NCI-H524 treated with DMSO at 0.1 percent for 48 hours (cell line): ENCODE measurements at regions not wholly inside any gene's neighbourhood (a gene's known extent, or its start where the extent isn't known, plus 50 kb on each side); places are given as distances from the start of the nearest gene placed in this dataset.
A peak's percentile ranks its signal among the peaks of the same experiment; 100 is the strongest.
"Not testable (repeated sequence)": the region's sequence is repeated elsewhere in the genome, so short reads cannot be mapped to it uniquely, and the experiment has no call there.

Source experiments
- DNase-seq: peaks from one replicate; lab custom pipeline; 2025; lab: John Stamatoyannopoulos, UW

DNA sequence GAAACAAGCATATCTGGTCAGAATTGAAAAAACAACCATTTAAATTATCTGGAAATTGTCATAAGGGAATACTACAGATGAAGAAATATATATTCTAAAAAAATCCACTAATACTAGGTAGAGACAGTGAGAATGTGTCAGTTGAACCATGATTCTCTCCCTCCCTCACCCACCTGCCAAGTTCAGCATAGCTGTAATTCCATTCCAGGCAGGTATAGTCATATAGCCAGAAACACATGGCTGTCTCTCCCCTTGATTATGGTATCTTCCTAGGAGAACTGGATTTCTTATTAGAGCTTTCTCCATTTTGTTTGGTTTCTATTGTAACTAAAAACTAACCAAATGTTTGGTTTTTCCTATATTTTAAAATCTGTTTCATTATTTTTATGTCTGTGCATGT is 509.2 kb downstream of the CDH10 start:
- no peak for DNase-seq

GRCh38 chr5:24141046-24141445 is 503.7 kb downstream of the CDH10 start:
- DNase-seq: no peak

- DNase-seq: no peak
Measured at GRCh38 chr5:24142341-24142740, 502.4 kb downstream of the CDH10 start.

DNA sequence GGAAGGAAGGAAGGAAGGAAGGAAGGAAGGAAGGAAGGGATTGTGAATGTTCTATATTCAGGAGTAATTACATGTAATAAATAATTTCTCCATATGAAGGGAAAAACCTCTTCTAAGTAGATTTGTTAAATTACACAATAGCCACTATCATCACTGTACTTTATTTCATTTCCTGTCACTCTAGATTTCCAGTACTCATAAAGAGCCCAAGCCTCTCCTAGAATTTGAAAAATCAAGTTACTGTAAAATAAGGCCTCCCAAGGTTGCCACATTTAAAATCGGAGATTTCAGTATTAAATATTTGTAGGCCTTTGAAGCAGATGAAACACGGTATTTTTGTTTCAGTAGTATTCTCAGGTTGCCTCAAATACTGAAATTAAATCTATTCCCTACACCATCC is 499.0 kb downstream of the CDH10 start:
- DNase-seq: no peak

GRCh38 chr5:24161559-24161958 is 483.2 kb downstream of the CDH10 start:
- DNase-seq: no peak

DNA sequence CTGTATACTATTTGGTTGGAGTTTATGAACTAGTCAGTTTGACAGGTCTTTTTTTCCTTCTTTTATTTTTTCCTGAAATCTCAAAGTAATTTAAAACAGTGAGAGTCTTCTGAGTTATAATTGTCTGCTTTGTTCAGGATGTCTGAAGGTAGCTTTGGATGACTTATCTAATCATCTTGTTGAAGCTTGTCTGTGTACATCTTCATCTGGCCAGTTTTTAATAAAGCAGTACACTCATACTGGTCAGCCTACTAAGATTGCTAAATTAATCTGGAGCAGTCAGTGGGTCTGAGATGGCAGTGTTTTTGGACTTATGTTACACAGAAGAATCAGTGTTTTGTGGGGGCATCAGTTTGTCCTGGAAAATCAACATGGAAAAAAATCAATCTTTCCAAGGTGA is 482.4 kb downstream of the CDH10 start:
- DNase-seq: no peak

DNA sequence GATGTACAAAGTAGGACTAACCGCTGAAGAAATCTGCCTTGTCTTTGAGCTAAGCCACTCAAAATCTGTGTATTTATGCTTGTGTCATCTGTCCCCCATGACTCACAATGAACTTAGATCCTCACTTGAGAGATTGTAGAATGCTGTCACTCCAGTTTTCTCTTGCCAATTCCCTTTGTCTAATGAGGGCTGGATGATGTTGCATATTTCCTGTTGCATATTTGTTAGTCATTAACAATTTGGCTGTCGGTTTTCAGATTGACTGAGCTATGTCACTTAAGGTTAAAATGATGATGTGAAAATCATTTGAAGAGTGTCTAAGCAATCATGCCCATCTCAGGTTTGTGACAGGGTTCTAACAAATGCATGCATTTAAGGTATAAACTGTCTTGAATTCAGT is 481.7 kb downstream of the CDH10 start:
- DNase-seq: no peak

DNA sequence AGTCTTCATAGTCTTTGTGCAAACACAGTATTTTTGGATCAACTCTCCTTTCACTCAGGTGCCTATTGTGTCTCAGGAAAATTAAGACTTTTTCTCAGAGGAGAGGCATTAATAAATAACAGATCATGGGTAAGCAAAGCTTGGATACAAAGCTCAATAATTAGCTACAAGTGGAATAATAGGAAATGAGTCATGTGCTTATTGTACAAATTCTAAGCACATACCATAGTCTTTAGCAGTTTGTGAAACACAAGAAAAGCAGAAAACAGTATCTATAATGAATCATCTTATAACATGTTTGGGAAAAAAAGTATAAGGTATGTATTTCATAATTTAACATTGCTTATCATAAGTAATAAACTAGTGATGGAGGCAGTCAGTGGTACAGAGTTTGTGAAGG is 477.0 kb downstream of the CDH10 start:
- DNase-seq: no peak

DNA sequence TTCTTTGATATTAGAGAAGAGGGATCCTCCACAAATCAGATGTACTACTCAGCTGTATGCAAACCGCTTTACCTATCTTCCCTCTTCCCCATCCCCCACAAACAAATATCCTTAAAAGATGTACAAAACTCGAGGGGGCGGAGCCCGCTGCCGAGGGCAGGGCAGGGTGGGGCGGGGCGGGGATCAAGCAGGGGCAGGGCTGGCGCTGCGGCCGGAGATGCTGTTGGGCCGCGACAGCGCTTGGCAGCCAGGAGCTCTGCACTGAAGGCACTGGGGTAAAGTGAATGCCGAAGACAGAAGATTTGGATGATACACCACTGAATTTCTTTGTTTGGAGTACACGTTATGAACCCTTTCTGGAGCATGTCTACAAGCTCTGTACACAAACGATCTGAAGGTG is 474.8 kb downstream of the CDH10 start:
- DNase-seq: no peak

DNA sequence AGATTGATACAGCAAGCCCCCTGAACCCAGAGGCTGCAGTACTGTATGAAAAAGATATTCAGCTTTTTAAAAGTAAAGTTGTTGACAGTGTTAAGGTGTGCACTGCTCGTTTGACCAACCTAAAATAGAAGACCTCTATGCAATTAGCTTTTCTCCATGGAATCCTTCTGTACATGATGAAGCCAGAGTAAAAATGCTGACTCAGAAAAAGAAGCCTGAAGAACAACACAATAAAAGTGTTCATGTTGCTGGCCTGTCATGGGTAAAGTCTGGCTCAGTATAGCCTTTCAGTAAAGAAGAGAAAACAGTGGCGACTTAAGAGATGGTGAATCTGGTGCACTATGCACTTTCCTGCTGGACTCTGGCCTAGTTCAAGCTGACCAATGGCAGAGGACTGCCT is 473.8 kb downstream of the CDH10 start:
- not testable (repeated sequence) for DNase-seq

GRCh38 chr5:24177821-24178220 is 467.0 kb downstream of the CDH10 start:
- DNase-seq: no peak

DNA sequence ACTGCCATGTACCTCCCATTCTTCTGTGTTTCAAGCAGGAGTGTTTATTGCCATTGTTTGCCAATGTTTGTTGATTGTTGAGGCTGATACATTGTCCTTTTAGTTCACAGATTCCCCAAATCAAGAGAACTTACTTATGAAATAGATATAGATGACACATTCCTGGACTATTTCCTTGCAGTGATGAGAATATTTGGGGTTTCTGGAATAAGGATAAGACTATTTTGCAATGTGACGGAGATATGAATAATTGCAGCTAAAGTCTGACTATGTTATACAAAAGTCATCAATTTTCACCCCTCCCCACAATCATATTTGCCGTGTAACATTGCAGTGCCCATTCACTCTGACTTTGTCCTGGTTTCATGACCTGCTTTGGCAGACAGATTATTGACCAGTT is 460.8 kb downstream of the CDH10 start:
- no peak for DNase-seq

DNA sequence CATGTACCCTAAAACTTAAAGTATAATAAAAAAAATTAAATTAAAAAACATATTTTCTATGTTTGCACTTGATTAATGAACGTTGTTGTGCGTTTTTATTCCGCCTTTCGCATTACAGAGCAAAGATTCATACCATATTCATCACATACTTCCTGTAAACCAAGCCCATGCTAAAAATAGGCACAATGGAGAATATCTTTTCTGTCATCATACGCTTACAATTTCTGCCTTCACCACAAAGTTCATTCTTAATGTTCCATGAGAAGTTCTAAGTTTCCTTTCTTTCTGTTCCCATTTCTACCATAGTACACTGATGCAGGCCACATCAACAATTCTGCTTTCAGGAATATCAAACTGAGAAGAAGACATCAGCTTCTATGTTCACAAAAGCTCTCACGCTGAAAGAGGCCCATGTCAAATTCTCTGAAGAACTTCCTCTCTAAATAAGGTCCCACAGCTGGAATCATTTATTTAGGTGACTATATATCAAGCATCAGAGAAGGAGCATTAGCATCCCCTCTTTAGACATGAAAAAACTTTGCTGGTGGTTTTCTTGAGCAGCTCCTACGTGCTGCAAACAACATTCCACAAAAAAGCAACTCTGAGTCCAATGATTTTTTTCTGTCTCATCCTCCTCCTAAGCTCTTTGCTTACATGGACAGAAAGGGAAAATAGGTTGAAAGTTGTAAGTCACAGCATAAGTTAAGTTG is 456.4 kb downstream of the CDH10 start:
- no peak for DNase-seq

DNA sequence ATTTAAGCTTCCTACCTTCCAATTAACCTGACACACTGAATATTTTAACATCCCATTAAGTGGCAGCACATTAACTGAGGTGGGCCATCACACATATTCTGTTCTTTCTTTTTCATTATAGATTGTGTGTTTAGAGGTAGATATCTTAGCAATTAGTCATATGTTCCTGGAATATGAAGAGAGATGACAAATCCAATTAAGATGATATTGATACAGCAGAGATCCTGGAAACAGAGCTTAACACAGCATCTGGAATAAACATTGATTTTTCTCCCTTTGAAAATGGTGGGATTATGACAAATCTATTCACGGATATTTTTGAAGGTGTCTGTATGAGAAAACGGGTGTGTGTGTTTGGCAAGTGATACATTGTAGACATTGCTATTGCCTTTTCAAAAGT is 448.0 kb downstream of the CDH10 start:
- no peak for DNase-seq

GRCh38 chr5:24208686-24209106 is 436.1 kb downstream of the CDH10 start:
- peak; percentile 9 for DNase-seq

DNA sequence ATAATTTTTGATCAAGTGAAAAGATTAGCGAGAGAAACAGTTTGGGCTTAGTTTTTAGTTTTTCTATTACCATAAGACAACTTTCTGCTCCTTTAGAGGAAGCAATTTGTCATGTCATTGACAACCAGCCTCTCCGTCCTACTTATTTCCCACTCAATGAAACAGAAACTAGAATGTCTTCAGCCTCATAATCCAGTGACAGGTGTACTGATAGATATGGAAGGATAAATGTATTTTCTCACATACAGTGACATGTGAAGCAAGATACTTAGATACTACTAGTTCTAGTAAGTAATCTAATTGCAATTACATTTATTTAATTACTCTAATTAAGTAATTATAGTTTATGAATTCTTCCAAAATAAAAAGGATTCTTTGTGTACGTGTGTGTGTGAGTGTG is 429.7 kb downstream of the CDH10 start:
- DNase-seq: no peak

DNA sequence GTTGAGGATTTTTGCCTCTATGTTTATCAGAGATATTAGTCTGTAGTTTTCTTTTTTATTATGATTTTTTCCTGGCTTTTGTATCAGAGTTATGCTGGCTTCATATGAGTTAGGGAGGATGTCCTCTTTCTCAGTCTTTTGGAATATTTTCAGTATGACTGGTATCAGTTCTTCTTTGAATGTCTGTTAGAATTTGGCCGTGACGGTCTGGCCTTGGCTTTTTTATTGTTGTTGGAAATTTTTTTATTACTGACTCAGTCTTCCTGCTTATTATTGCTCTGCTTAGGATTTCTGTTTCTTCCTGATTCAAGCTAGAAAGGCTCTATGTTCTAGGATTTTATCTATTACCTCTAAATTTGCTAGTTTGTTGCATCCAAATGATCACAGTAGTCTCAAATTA is 421.9 kb downstream of the CDH10 start:
- DNase-seq: no peak

DNA sequence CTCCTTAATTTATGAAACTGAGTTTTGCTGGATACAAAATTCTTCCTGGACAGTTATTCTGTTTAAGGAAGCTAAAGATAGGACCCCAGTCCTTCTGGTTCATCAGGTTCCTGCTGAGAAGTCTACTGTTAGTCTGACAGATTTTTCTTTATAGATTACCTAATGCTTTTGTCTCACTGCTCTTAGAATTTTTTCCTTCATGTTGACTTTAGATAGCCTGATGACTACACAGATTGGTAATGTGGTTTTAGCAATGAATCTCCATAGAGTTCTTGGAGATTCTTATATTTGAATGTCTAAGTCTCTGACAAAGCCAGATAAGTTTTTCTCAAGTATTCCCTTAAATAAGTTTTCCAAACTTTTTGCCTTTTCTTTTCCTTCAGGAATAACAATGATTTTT is 419.7 kb downstream of the CDH10 start:
- no peak for DNase-seq

- DNase-seq: no peak
Measured at GRCh38 chr5:24226479-24226878, 418.3 kb downstream of the CDH10 start.

DNA sequence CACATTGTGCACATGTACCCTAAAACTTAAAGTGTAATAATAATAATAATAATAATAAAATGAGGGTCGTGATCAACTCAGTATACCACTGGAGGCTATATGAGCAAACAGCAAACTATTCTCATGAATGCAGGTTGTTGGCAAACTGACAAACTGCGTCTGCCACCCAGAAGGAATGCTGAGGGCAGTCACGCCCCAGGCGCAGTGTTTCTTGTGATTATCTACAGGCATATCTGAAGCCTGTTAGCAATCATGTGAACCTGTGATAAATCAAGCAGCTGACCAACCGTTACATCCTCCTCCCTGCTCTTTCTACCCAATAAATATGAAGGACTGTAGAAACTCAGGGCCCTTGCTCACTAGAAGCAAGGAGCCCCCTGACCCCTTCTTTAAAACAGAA is 416.9 kb downstream of the CDH10 start:
- not testable (repeated sequence) for DNase-seq

DNA sequence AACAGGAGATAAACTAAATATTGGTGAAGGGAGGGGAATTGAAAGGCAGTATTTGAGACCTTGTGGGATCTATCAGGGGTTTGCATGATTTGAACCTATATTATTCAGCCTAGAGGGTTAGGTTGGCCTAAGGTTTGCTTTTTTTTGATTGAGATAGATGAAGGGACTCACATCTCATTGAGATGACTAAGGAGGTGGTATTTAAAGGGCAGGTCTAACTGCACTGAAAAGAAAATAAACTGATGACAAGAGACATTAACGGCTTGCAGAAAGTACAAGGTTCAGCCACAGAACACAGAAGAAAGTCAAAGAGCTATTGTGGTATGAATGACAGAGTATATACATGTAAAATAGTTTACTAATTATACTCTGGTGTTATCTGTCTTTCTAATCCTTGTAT is 412.7 kb downstream of the CDH10 start:
- DNase-seq: no peak

DNA sequence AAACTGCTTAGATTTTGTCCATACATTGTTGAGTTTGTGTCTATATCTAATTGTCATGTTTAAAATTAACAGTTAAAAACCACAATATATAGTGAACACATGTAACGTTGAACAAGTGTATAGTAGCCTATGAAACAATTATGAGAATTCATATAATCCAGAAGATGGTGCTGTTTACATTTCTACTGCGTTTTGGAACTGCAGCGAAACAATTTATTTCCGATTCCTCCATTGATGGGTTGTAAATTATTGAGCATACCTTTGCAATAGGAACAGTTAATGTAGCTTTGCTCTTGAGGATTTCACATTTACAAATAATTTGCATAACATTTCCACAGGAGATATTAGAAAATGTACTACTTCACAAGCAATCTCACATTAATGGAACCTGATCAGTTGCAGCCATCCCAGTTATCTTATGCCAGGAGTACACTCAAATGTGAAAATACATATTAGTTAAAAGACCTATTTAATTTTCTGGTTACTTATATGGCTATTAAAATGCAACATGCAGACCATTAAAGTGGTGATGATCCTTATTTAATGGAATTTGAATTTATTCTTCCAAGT is 411.8 kb downstream of the CDH10 start:
- no peak for DNase-seq

GRCh38 chr5:24235946-24236345 is 408.8 kb downstream of the CDH10 start:
- DNase-seq: no peak

DNA sequence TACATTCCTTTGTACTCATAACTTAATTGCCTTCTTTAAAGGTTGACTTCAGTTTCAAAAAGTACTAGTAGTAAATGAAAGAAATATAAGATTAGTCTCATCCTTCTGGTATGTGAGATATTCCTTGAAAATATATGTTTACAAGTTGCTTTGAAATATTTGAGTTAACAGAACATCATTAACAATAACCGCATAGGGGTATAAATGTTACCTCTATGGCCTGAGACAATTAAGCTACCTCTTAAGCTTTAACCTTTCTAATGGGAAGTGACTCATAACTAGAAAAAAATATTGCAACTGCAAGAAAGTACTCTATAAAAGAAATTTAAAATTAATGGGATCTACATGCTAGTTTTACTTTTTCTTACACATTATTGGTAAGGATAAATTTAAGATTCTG is 399.0 kb downstream of the CDH10 start:
- DNase-seq: no peak
